Brain microvascular endothelial cell (primary cell): ENCODE measurements at regions not wholly inside any gene's neighbourhood (a gene's known extent, or its start where the extent isn't known, plus 50 kb on each side); places are given as distances from the start of the nearest gene placed in this dataset.

Experiments used
- DNase-seq: peaks from one replicate; pipeline ENCODE4 v3.0.0-alpha.2; 2020
- H3K27ac ChIP-seq: fragments of 250-450 bp; sonication (Bioruptor Pico); 2 replicates; pipeline ENCODE4 v1.5.1; 2020; ENCODE audit warnings: mild to moderate bottlenecking, moderate library complexity
- H3K27me3 ChIP-seq: fragments of 250-450 bp; sonication (Bioruptor Pico); replicated peaks from 2 replicates; pipeline ENCODE4 v1.5.1; 2020; ENCODE audit warnings: mild to moderate bottlenecking
- H3K36me3 ChIP-seq: fragments of 250-450 bp; sonication (Bioruptor Pico); replicated peaks from 2 replicates; pipeline ENCODE4 v1.5.1; 2020; ENCODE audit warnings: mild to moderate bottlenecking
- H3K4me3 ChIP-seq: 2 replicates; pipeline ENCODE4 v1.5.1; 2011; ENCODE audit warnings: low read depth, mild to moderate bottlenecking, control low read depth, low read length, moderate library complexity
- in situ Hi-C: cut with HindIII; loops from 2 replicates; pipeline ENCODE4 v1.10.0; 2017; ENCODE audit warnings: low sequenced_read_pairs, low pct_ligation_motif_present
- TF ChIP-seq, protein P1 (sequence below): IDR thresholded peaks from 2 replicates; pipeline ENCODE4 v1.5.1; 2011; ENCODE audit warnings: low read depth, mild to moderate bottlenecking, moderate library complexity, low read length, control low read depth, inconsistent platforms; ENCODE audit errors: missing control alignments

DNA sequence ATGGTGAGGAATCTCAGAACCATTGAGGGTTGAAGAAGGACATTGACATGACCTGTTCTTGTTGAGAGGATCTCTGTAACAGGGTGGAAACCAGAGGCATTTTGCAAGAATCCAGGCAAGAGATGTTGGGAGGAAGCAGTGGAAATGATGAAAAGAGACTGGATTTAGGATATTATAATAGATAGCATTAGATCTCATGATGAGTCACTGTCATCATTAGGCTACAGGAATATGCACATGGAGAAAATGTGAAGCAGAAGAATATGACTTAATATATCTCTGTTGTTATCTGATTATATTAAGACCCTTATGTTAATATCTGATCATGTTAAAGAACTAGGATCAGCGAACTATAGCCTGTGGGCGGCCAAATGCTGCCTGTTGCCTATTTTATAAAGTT, 393.0 kb upstream of the MTPN start:
- TF ChIP-seq, protein P1, sequence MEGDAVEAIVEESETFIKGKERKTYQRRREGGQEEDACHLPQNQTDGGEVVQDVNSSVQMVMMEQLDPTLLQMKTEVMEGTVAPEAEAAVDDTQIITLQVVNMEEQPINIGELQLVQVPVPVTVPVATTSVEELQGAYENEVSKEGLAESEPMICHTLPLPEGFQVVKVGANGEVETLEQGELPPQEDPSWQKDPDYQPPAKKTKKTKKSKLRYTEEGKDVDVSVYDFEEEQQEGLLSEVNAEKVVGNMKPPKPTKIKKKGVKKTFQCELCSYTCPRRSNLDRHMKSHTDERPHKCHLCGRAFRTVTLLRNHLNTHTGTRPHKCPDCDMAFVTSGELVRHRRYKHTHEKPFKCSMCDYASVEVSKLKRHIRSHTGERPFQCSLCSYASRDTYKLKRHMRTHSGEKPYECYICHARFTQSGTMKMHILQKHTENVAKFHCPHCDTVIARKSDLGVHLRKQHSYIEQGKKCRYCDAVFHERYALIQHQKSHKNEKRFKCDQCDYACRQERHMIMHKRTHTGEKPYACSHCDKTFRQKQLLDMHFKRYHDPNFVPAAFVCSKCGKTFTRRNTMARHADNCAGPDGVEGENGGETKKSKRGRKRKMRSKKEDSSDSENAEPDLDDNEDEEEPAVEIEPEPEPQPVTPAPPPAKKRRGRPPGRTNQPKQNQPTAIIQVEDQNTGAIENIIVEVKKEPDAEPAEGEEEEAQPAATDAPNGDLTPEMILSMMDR: no peak
- in situ Hi-C loops: no loop called here

DNA sequence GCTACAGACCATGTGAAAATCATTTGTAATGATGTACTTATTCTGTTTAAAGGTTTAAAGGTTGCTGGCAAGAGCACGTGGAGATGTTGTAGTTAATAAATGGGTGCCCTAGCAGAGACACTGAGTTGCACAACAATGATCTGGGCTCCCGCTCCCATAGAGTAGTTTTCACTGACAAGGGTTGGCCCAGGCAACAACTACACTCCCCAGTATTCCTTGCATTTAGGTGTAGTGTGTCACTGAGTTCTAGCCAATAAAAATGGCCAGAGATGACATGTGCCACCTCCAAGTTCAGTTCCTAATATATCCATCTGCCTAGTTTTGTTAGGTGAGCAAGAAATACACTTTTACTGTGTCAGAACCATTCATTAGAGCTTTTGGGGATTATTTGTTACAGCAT, 392.1 kb upstream of the MTPN start:
- TF ChIP-seq, protein P1: no peak
- in situ Hi-C loops: no loop called here
- no peak for DNase-seq
- Histone ChIP-seq H3K27ac (no peak overlapping the region), H3K4me3 (no peak overlapping the region), H3K27me3 (no peaks in the 10 kb centered on the region), H3K36me3 (no peaks in the 10 kb centered on the region)

More for the DNA sequence above, 393.0 kb upstream of the MTPN start:
- H3K36me3 ChIP-seq: no peaks in the 10 kb centered on the region
- H3K27me3 ChIP-seq: no peaks in the 10 kb centered on the region
- no peak for DNase-seq
- H3K27ac ChIP-seq: no peak overlapping the region
- H3K4me3 ChIP-seq: no peak overlapping the region

DNA sequence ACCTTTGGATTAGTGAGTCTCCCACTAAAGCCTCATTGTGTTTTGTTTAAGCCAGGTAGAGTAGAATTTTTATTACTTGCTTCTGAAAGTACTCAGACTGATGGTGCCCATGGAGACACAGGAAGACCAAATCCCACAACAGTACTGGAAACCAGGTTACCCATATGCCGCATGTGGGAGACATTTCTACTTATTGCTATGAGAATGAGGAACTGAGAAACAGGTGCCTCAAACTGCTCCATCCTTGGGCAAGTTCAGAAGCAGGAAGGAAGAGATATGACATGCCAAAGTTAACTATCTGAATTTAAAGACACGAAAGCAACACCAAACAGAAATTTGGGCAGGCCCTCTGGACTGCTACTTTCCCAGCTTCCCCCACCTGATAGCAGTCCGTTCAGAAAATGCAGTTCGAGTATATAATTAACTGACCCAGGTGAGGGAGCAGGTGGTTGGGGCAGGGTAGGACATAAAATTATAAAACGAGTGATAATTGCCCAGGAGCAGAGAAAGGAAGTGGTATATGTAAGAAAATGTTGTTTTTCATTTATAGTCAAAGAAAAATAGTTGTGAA, 382.3 kb upstream of the MTPN start:
- Histone ChIP-seq H3K27ac (no peak overlapping the region), H3K4me3 (no peak overlapping the region), H3K36me3 (no peaks in the 10 kb centered on the region), H3K27me3 (no peaks in the 10 kb centered on the region)
- TF ChIP-seq, protein P1: no peak
- DNase-seq: no peak
- in situ Hi-C loops: no loop called here

DNA sequence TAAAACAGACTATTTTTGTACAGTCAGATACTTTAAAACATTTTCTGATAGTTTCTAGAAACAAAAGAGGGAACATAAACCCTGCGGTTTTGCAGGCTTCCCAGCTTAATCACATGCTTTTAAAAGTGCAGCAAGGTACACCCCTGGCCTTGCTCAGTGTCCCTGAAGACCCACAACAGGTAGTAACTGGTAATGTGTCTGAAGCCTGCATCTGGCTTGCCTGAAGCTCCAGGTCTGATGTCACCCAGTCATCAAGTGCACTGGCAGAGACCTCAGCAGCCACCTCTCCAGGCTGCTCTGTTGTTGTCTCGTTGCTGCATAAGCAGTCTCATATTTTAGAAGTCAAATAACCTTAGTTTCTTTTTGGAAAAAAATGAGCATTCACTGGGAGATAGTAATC, 376.1 kb upstream of the MTPN start:
- in situ Hi-C loops: no loop called here

DNA sequence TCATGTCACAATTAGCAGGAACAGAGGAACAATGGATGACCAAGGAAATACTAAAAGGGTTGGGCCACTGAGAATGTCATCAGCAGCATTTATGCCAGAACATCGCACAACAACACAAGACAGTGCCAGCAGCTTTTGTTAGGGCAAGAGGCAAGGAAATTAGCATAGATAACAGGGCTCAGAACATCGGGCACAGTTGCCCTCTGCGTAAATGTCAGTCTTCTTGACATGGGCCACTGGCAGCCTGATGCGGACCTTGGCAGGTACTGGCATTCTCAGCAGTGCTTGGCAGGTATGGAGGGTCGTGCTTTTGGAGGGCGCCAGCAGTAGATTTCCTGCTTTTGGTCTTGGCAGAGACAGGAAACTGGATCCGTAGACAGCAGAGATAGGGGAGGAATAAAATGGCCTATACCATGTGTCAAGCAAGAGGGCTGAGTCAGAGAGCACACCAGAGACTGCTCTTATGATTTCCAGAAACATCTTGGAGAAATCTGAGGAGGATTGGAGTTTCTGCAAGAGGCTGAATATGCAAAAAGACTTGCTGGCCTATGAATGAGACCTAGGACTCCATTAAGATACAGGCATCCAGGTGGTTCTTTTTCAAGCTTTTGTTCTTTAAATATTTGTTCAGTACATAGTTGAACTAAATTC, 371.5 kb upstream of the MTPN start:
- Histone ChIP-seq H3K27ac (no peak overlapping the region), H3K27me3 (no peaks in the 10 kb centered on the region), H3K36me3 (no peaks in the 10 kb centered on the region), H3K4me3 (no peak overlapping the region)
- TF ChIP-seq, protein P1: no peak
- DNase-seq: no peak
- in situ Hi-C loops: no loop called here

More for the DNA sequence above, 376.1 kb upstream of the MTPN start:
- Histone ChIP-seq H3K4me3 (no peak overlapping the region), H3K27ac (no peak overlapping the region), H3K36me3 (no peaks in the 10 kb centered on the region), H3K27me3 (no peaks in the 10 kb centered on the region)
- TF ChIP-seq, protein P1: no peak
- no peak for DNase-seq

DNA sequence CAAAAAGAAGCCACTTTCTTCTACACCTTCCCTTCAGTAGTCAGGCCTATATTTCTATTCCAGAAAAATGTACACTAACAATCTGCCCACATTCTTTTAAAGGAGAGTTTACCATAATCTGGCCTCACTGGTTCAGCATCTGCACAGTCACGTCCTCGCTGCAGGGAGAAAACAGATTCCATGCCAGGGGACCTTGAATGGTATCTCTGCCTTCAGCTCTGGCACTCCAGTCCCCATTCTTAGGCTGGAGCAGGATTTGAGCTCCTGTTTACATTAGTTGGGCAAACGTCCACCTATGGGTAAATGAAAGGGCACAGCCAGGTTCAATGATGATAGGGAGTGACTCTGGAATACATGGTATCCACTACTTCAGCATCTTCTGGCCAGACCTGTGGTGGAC, 371.0 kb upstream of the MTPN start:
- Histone ChIP-seq H3K36me3 (no peaks in the 10 kb centered on the region), H3K27ac (no peak overlapping the region), H3K27me3 (no peaks in the 10 kb centered on the region), H3K4me3 (no peak overlapping the region)
- DNase-seq: no peak
- TF ChIP-seq, protein P1: no peak
- in situ Hi-C loops: no loop called here
